Fibroblast of lung (primary cell): ENCODE measurements at regions not wholly inside any gene's neighbourhood (a gene's known extent, or its start where the extent isn't known, plus 50 kb on each side); places are given as distances from the start of the nearest gene placed in this dataset.

ENCODE experiments used
- EZH2 ChIP-seq: IDR thresholded peaks from 2 replicates; pipeline ENCODE4 v1.5.1; 2012; ENCODE audit warnings: low read length, control low read depth, mild to moderate bottlenecking; ENCODE audit errors: missing control alignments
- TF ChIP-seq, protein P1 (sequence below), 2 donors: IDR thresholded peaks in 1 of 2; conservative IDR thresholded peaks in 1 of 2; 1 replicate in 1 of 2; 2 replicates in 1 of 2; pipeline ENCODE4 v1.5.1; 2011 to 2012; ENCODE audit warnings: low read length in 2 of 2, control low read depth in 1 of 2, inconsistent platforms in 1 of 2, low read depth in 1 of 2, mild to moderate bottlenecking in 1 of 2

DNA sequence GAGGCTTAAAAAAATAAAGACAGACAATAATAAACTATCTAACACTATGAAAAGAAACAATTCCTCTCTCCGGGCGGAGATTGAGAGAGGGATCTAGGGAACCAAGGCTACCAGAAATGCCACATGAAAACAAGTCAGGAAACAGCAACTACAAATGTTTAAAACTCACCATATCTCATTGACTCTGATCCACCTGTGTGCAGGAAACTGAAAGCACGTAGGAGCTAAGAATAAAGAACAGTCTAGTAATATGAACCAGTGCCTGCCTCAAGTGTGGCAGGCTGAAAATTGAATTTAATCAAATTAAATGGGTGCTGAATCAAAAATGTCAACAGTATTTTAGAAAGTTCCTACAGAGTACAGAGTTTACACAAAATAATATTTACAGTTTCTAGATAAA lies 1701.0 kb downstream of the SLITRK5 start:
- TF ChIP-seq EZH2: no peak
- TF ChIP-seq, protein P1, sequence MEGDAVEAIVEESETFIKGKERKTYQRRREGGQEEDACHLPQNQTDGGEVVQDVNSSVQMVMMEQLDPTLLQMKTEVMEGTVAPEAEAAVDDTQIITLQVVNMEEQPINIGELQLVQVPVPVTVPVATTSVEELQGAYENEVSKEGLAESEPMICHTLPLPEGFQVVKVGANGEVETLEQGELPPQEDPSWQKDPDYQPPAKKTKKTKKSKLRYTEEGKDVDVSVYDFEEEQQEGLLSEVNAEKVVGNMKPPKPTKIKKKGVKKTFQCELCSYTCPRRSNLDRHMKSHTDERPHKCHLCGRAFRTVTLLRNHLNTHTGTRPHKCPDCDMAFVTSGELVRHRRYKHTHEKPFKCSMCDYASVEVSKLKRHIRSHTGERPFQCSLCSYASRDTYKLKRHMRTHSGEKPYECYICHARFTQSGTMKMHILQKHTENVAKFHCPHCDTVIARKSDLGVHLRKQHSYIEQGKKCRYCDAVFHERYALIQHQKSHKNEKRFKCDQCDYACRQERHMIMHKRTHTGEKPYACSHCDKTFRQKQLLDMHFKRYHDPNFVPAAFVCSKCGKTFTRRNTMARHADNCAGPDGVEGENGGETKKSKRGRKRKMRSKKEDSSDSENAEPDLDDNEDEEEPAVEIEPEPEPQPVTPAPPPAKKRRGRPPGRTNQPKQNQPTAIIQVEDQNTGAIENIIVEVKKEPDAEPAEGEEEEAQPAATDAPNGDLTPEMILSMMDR (conservative IDR thresholded peaks at IDR 0.05 in 1 of 2, IDR thresholded peaks at IDR 0.05 in 1 of 2; ENCODE audit: low read depth in 1 of 2, low read length in 2 of 2): no peak
